Ascending aorta (tissue), 2 donors: ENCODE measurements at regions not wholly inside any gene's neighbourhood (a gene's known extent, or its start where the extent isn't known, plus 50 kb on each side); places are given as distances from the start of the nearest gene placed in this dataset.

Experiments
- DNase-seq, 2 donors: peaks; one replicate each; pipeline ENCODE4 v3.0.0-alpha.2; 2019; ENCODE audit warnings: low spot score in 2 of 2
- H3K27ac ChIP-seq, 2 donors: fragments of 200-600 bp; sonication (generic); one replicate each; pipeline ENCODE4 v1.5.1; 2016 to 2017; ENCODE audit warnings: mild to moderate bottlenecking in 1 of 2
- H3K27me3 ChIP-seq: fragments of 200-600 bp; sonication (generic); one replicate; pipeline ENCODE4 v1.5.1; 2017
- H3K36me3 ChIP-seq, 2 donors: fragments of 200-600 bp; sonication (generic); one replicate each; pipeline ENCODE4 v1.5.1; 2016
- H3K4me1 ChIP-seq, 2 donors: fragments of 200-600 bp; sonication (generic); one replicate each; pipeline ENCODE4 v1.5.1; 2016 to 2017; ENCODE audit warnings: mild to moderate bottlenecking in 1 of 2
- H3K4me3 ChIP-seq, 2 donors: fragments of 200-600 bp; sonication (generic); one replicate each; pipeline ENCODE4 v1.5.1; 2016 to 2017; ENCODE audit warnings: mild to moderate bottlenecking in 1 of 2
- H3K9me3 ChIP-seq, 2 donors: fragments of 200-600 bp; sonication (generic); one replicate each; pipeline ENCODE4 v1.5.1; 2016
- intact Hi-C: fragments of 100-400 bp; cut with DNase I; formaldehyde crosslinking; loops from one replicate; pipeline ENCODE4 v1.15.1; 2023
- TF ChIP-seq, protein P1 (sequence below), 3 experiments: fragments of 200-600 bp in 2 of 3; fragments of 450-650 bp in 1 of 3; sonication (generic) in 2 of 3; IDR thresholded peaks; one replicate each; pipeline ENCODE4 v1.5.1; 2016 to 2019; ENCODE audit warnings: antibody characterized with exemption in 3 of 3, mild to moderate bottlenecking in 1 of 3, moderate library complexity in 1 of 3

GRCh38 chr2:226511311-226511710 is 288.3 kb downstream of the IRS1 start:
- no peaks in the 10 kb centered on the region for H3K27me3 ChIP-seq
- H3K9me3 ChIP-seq: no peaks in the 10 kb centered on the region
- DNase-seq: no peak
- intact Hi-C loops: no loop called here
- no peak overlapping the region for H3K4me3 ChIP-seq
- H3K27ac ChIP-seq: no peak overlapping the region
- no peaks in the 10 kb centered on the region for H3K36me3 ChIP-seq
- no peaks in the 10 kb centered on the region for H3K4me1 ChIP-seq
- TF ChIP-seq, protein P1, sequence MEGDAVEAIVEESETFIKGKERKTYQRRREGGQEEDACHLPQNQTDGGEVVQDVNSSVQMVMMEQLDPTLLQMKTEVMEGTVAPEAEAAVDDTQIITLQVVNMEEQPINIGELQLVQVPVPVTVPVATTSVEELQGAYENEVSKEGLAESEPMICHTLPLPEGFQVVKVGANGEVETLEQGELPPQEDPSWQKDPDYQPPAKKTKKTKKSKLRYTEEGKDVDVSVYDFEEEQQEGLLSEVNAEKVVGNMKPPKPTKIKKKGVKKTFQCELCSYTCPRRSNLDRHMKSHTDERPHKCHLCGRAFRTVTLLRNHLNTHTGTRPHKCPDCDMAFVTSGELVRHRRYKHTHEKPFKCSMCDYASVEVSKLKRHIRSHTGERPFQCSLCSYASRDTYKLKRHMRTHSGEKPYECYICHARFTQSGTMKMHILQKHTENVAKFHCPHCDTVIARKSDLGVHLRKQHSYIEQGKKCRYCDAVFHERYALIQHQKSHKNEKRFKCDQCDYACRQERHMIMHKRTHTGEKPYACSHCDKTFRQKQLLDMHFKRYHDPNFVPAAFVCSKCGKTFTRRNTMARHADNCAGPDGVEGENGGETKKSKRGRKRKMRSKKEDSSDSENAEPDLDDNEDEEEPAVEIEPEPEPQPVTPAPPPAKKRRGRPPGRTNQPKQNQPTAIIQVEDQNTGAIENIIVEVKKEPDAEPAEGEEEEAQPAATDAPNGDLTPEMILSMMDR (IDR thresholded peaks at IDR 0.05): no peak

GRCh38 chr2:226508683-226509082 is 290.9 kb downstream of the IRS1 start:
- Histone ChIP-seq H3K4me3 (no peak overlapping the region), H3K27ac (no peak overlapping the region), H3K27me3 (no peaks in the 10 kb centered on the region), H3K9me3 (peaks cover 0 to 5% of the 10 kb centered on the region in 2 donors), H3K36me3 (no peaks in the 10 kb centered on the region), H3K4me1 (no peaks in the 10 kb centered on the region)
- DNase-seq: no peak
- intact Hi-C loops: no loop called here
- TF ChIP-seq, protein P1 (IDR thresholded peaks at IDR 0.05): no peak

GRCh38 chr2:226508005-226508404 is 291.6 kb downstream of the IRS1 start:
- H3K27ac ChIP-seq: no peak overlapping the region
- no peaks in the 10 kb centered on the region for H3K27me3 ChIP-seq
- intact Hi-C loops: no loop called here
- TF ChIP-seq, protein P1 (IDR thresholded peaks at IDR 0.05): no peak
- no peaks in the 10 kb centered on the region for H3K36me3 ChIP-seq
- no peaks in the 10 kb centered on the region for H3K4me1 ChIP-seq
- peaks cover 0 to 5% of the 10 kb centered on the region in 2 donors for H3K9me3 ChIP-seq
- no peak overlapping the region for H3K4me3 ChIP-seq
- DNase-seq: no peak

DNA sequence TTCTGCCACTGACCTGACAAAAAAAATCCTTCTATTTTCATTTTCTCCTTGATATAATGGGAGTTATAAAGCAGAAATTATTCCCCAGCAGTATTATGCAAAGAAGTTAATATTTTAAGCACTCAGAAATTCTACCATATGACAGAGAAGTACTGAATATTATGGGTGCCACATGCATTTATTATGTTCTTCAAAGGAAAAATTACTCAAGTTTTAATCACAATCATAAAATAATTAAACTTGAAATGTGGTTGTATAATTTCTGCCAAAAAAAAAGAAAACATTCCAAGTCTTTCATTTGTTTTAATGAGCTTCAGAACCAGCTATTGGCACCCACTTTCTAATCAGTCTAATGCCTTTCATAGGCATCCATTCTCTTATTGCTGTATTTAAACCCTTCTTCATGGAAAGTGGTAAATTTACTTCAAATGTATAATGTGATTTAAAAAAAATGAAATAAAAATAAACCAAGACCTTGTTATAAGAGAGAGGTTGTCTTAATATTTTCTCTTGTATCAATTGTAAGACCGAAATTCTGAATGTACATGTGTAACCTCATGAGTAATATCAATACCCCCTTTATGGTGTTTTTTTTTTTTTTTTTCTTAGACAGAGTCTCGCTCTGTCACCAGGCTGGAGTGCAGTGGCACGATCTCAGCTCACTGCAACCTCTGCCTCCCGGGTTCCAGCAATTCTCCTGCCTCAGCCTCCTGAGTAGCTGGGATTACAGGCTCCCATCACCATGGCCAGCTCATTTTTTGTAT is 302.3 kb downstream of the IRS1 start:
- Histone ChIP-seq H3K9me3 (no peaks in the 10 kb centered on the region), H3K36me3 (no peaks in the 10 kb centered on the region), H3K4me1 (no peaks in the 10 kb centered on the region), H3K27me3 (no peaks in the 10 kb centered on the region), H3K4me3 (no peak overlapping the region), H3K27ac (no peak overlapping the region)
- TF ChIP-seq, protein P1 (IDR thresholded peaks at IDR 0.05): no peak
- DNase-seq: no peak
- intact Hi-C loops: no loop called here

DNA sequence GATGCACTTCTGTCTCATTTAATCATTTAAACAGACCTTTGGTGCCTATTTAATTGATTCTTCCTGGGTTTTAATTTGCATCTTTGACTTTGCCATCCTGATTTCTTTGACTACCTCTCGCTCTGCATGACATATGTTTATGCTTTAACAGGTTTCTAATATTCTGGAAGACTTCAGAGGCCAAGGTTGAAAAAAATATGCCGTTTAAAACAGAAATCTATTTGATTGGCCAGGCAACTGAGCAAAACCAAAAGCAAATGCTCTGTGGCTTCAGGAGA is 303.4 kb downstream of the IRS1 start:
- intact Hi-C loops: no loop called here
- H3K4me3 ChIP-seq: no peak overlapping the region
- no peak overlapping the region for H3K27ac ChIP-seq
- H3K36me3 ChIP-seq: no peaks in the 10 kb centered on the region
- H3K27me3 ChIP-seq: no peaks in the 10 kb centered on the region
- TF ChIP-seq, protein P1 (IDR thresholded peaks at IDR 0.05): no peak
- H3K4me1 ChIP-seq: no peaks in the 10 kb centered on the region
- no peak for DNase-seq
- no peaks in the 10 kb centered on the region for H3K9me3 ChIP-seq
